ENCODE measurements at regions not wholly inside any gene's neighbourhood (a gene's known extent, or its start where the extent isn't known, plus 50 kb on each side); places are given as distances from the start of the nearest gene placed in this dataset.

DNA sequence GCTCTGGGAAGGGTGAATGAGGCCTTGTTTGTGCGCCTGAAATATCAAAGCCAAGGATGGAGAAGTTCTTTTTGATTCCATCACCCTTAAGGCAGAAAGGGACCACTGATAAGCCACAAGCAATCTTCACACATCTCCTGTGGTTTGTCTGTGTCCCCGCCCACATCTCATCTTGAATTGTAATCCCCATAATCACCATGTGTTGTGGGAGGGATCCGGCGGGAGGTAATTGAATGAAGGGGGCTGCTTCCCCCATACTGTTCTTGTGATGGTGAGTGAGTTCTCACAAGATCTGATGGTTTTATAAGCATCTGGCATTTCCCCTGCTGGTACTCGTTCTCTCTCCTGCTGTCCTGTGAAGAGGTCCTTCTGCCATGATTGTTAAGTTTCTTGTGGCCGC lies 329.6 kb upstream of the RGMA start:
- no peak for TF ChIP-seq CTCF (IDR thresholded peaks at IDR 0.05)
- DNase-seq: no peak
- H3K4me1 ChIP-seq (ENCODE audit: low read depth): no peaks in the 10 kb centered on the region
- intact Hi-C loops (cut with DNase I, micrococcal nuclease): no loop called here
- H3K9me3 ChIP-seq: no peaks in the 10 kb centered on the region
- no peak overlapping the region for H3K4me3 ChIP-seq
- H3K36me3 ChIP-seq (ENCODE audit: low read depth): no peaks in the 10 kb centered on the region
- ATAC-seq: no peak

DNA sequence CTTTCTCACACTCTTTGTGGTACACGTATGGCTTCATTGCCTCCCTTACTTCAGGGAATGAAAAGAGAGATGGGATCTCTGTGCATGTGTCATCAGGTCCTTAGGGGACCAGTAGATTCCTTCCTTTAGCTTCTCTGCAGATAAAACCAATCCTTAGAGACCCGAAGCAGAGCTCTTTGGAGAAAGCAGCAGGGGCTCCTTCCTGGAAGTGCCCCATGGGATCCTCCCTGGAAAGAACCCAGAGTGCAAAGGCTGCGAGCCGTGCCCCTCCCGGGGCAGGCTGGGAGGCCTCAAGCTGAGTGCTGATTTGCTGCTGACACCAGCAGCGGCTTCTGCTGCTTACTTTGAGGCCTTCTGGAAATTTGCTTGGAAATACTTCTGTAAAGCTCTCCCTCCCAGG lies 328.6 kb upstream of the RGMA start:
- Histone ChIP-seq H3K4me3 (no peak overlapping the region), H3K36me3 (ENCODE audit: low read depth) (no peaks in the 10 kb centered on the region), H3K4me1 (ENCODE audit: low read depth) (no peaks in the 10 kb centered on the region), H3K9me3 (no peaks in the 10 kb centered on the region)
- intact Hi-C loops (cut with DNase I, micrococcal nuclease): no loop called here
- ATAC-seq (no peak), DNase-seq (no peak)
- no peak for TF ChIP-seq CTCF (IDR thresholded peaks at IDR 0.05)

DNA sequence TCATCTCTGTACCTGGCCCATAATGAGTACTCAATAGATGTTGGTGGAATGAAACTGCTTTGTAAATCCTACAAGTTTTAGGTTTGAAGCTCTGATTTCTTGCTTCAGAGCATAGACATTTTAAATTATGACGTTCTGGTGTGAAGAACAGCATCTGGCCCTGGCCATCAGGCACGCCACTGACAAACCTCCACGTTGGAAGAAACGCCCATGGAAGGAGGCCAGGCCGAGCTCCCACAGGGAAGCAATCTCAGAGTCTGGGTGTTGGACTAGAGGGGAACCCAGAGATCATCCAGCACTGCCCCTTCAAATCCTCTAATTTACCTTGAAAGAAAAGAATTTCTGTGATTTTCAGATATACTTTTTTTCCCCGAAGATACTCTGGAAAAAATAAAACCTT lies 328.1 kb upstream of the RGMA start:
- no peaks in the 10 kb centered on the region for H3K4me1 ChIP-seq (ENCODE audit: low read depth)
- H3K9me3 ChIP-seq: no peaks in the 10 kb centered on the region
- intact Hi-C loops (cut with DNase I, micrococcal nuclease): no loop called here
- H3K36me3 ChIP-seq (ENCODE audit: low read depth): no peaks in the 10 kb centered on the region
- no peak for DNase-seq
- TF ChIP-seq CTCF (IDR thresholded peaks at IDR 0.05): no peak
- H3K4me3 ChIP-seq: no peak overlapping the region
- ATAC-seq: no peak

DNA sequence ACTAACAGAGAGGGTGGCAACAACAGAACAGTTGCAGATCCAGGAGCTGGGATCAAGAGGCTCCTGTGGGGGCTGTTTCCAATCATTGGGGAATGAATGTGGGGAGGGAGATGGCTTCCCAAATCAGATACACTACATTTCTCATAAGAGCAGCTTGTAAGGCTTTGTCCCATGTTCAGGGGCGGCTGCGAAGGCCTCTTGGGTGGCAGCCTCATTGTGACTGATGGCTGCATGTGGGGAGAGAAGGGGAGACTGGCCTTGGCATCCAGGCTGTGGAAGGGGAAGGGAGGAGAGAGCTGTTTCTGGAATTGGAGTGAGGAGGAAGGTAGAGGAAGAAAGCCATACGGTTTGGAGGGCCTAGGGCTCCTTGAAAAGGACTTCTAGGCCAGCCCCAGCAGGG lies 326.6 kb upstream of the RGMA start:
- no peaks in the 10 kb centered on the region for H3K9me3 ChIP-seq
- intact Hi-C loops (cut with DNase I, micrococcal nuclease): no loop called here
- no peak for TF ChIP-seq CTCF (IDR thresholded peaks at IDR 0.05)
- H3K4me1 ChIP-seq (ENCODE audit: low read depth): no peaks in the 10 kb centered on the region
- ATAC-seq (no peak), DNase-seq (no peak)
- no peaks in the 10 kb centered on the region for H3K36me3 ChIP-seq (ENCODE audit: low read depth)
- no peak overlapping the region for H3K4me3 ChIP-seq

DNA sequence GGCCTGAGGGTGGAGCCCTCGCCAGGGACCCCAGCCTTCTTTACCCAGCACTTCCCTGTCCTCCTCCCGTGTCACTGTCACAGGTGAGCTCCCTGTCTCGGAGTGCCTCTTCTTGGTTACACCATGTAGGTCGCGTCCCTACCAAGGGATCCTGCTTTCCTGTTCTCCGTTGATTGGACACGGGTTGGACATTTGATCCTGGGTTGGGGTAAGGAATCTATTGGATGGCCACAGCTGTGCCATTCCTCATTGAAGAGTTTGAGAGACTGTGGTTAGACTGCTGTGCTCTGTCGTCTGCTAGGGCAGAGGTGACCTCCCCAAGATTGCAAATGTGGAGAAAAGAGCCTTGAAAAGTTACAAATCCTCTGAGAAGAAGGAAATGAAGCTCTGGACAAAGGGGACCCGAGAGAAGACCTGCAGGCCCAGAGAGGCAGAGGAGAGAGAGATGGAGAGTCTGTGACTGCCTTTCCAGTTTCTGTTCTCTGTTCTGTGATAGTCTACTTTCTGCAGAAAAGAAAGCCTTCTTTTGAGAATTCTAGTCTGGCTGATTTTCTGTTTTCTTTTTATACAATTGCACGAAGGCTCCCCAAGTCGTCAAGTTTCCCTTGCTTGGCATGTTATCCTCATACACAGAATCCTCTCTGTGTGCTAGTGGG lies 325.7 kb upstream of the RGMA start:
- no peak for DNase-seq
- Histone ChIP-seq H3K4me1 (ENCODE audit: low read depth) (no peaks in the 10 kb centered on the region), H3K36me3 (ENCODE audit: low read depth) (no peaks in the 10 kb centered on the region), H3K9me3 (no peaks in the 10 kb centered on the region), H3K4me3 (no peak overlapping the region)
- no peak for ATAC-seq
- TF ChIP-seq CTCF (IDR thresholded peaks at IDR 0.05): no peak
- intact Hi-C loops (cut with DNase I, micrococcal nuclease): no loop called here

DNA sequence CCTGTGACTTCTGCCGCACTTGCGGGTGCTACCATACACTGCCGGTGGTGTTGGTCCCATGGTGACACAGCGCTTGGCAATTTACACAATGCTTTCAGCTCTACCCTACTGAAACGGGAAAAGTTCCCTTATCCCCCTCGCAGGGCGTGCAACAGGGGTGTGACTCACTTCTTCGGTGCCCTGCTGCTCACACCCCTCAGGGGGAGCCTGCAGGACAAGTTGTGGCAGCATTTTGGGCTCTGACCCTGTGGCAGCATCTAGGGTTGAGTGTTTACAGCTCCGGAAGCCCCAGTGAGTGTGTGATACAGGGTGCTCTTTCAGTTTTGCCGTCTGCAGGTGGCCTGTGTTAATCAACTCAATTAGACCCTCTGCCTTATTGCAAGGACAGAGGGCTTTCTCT lies 324.7 kb upstream of the RGMA start:
- H3K36me3 ChIP-seq (ENCODE audit: low read depth): no peaks in the 10 kb centered on the region
- H3K4me1 ChIP-seq (ENCODE audit: low read depth): no peaks in the 10 kb centered on the region
- no peak overlapping the region for H3K4me3 ChIP-seq
- DNase-seq (no peak), ATAC-seq (no peak)
- intact Hi-C loops (cut with DNase I, micrococcal nuclease): no loop called here
- no peak for TF ChIP-seq CTCF (IDR thresholded peaks at IDR 0.05)
- H3K9me3 ChIP-seq: no peaks in the 10 kb centered on the region

Measured in mucosa of descending colon (tissue), 3 donors.